ENCODE measurements at regions not wholly inside any gene's neighbourhood (a gene's known extent, or its start where the extent isn't known, plus 50 kb on each side); places are given as distances from the start of the nearest gene placed in this dataset.
"Not testable (repeated sequence)": the region's sequence is repeated elsewhere in the genome, so short reads cannot be mapped to it uniquely, and the experiment has no call there.

- no peak for DNase-seq (ENCODE audit: low spot score)
Measured at GRCh38 chr15:93825682-93826081, 405.7 kb upstream of the MCTP2 start.

- no peak for DNase-seq (ENCODE audit: low spot score)
Measured at GRCh38 chr15:93823971-93824913, 407.1 kb upstream of the MCTP2 start.

- DNase-seq (ENCODE audit: low spot score) = no peak
Measured at GRCh38 chr15:93820566-93820965, 410.8 kb upstream of the MCTP2 start.

- no peak for DNase-seq (ENCODE audit: low spot score)
Measured at GRCh38 chr15:93819826-93820225, 411.5 kb upstream of the MCTP2 start.

- DNase-seq (ENCODE audit: low spot score) = no peak
Measured at GRCh38 chr15:93816815-93817214, 414.5 kb upstream of the MCTP2 start.

GRCh38 chr15:93811305-93811704 is 420.1 kb upstream of the MCTP2 start:
- no peak for DNase-seq (ENCODE audit: low spot score)

GRCh38 chr15:93809516-93809915 is 421.8 kb upstream of the MCTP2 start:
- DNase-seq (ENCODE audit: low spot score) = no peak

GRCh38 chr15:93803421-93804152 is 427.8 kb upstream of the MCTP2 start:
- DNase-seq (ENCODE audit: low spot score) = no peak

GRCh38 chr15:93801206-93801605 is 430.2 kb upstream of the MCTP2 start:
- DNase-seq (ENCODE audit: low spot score) = no peak

- DNase-seq (ENCODE audit: low spot score) = no peak
Measured at GRCh38 chr15:93800805-93801204, 430.6 kb upstream of the MCTP2 start.

GRCh38 chr15:93789441-93789840 is 441.9 kb upstream of the MCTP2 start:
- no peak for DNase-seq (ENCODE audit: low spot score)

GRCh38 chr15:93780073-93780472 is 451.3 kb upstream of the MCTP2 start:
- DNase-seq (ENCODE audit: low spot score) = no peak

- DNase-seq (ENCODE audit: low spot score) = no peak
Measured at GRCh38 chr15:93779341-93779740, 452.0 kb upstream of the MCTP2 start.

GRCh38 chr15:93771196-93772030 is 459.9 kb upstream of the MCTP2 start:
- no peak for DNase-seq (ENCODE audit: low spot score)

GRCh38 chr15:93770788-93771187 is 460.6 kb upstream of the MCTP2 start:
- no peak for DNase-seq (ENCODE audit: low spot score)

- DNase-seq (ENCODE audit: low spot score) = no peak
Measured at GRCh38 chr15:93762036-93762435, 469.3 kb upstream of the MCTP2 start.

- DNase-seq (ENCODE audit: low spot score) = no peak
Measured at GRCh38 chr15:93759629-93760028, 471.7 kb upstream of the MCTP2 start.

- no peak for DNase-seq (ENCODE audit: low spot score)
Measured at GRCh38 chr15:93758824-93759223, 472.5 kb upstream of the MCTP2 start.

GRCh38 chr15:93748710-93749109 is 482.7 kb upstream of the MCTP2 start:
- DNase-seq (ENCODE audit: low spot score) = no peak

- not testable (repeated sequence) for DNase-seq (ENCODE audit: low spot score)
Measured at GRCh38 chr15:93734976-93735375, 496.4 kb upstream of the MCTP2 start.

GRCh38 chr15:93730724-93731123 is 500.6 kb upstream of the MCTP2 start:
- no peak for DNase-seq (ENCODE audit: low spot score)

GRCh38 chr15:93722165-93722564 is 509.2 kb upstream of the MCTP2 start:
- no peak for DNase-seq (ENCODE audit: low spot score)

Data from hematopoietic multipotent progenitor cell treated with erythropoietin and hydrocortisone succinate and interleukin-3 and kit ligand, for 15 days (in vitro differentiated cells).